NCI-H2107 treated with DMSO at 0.1 percent for 48 hours (cell line): ENCODE measurements at regions not wholly inside any gene's neighbourhood (a gene's known extent, or its start where the extent isn't known, plus 50 kb on each side); places are given as distances from the start of the nearest gene placed in this dataset.
"Not testable (repeated sequence)": the region's sequence is repeated elsewhere in the genome, so short reads cannot be mapped to it uniquely, and the experiment has no call there.

Experiments
- DNase-seq: peaks from one replicate; lab custom pipeline; 2025; ENCODE audit not compliant: unreplicated experiment; lab: John Stamatoyannopoulos, UW

- no peak for DNase-seq
Observed at GRCh38 chr13:59061621-59062020, 1102.1 kb downstream of the DIAPH3 start.

- DNase-seq: no peak
Observed at GRCh38 chr13:59064042-59064441, 1099.7 kb downstream of the DIAPH3 start.

GRCh38 chr13:59076386-59076785 lies 1087.3 kb downstream of the DIAPH3 start:
- DNase-seq: not testable (repeated sequence)

GRCh38 chr13:59086147-59086546 lies 1077.6 kb downstream of the DIAPH3 start:
- DNase-seq: no peak

GRCh38 chr13:59088716-59089115 lies 1075.0 kb downstream of the DIAPH3 start:
- no peak for DNase-seq

- DNase-seq: no peak
Observed at GRCh38 chr13:59094181-59094580, 1069.5 kb downstream of the DIAPH3 start.

- DNase-seq: no peak
Observed at GRCh38 chr13:59099182-59099974, 1064.3 kb downstream of the DIAPH3 start.

GRCh38 chr13:59103004-59103768 lies 1060.5 kb downstream of the DIAPH3 start:
- peak; percentile 64 for DNase-seq

GRCh38 chr13:59111751-59112171 lies 1052.0 kb downstream of the DIAPH3 start:
- DNase-seq: no peak

GRCh38 chr13:59112221-59112718 lies 1051.5 kb downstream of the DIAPH3 start:
- DNase-seq: peak; percentile 15

GRCh38 chr13:59119475-59119874 lies 1044.3 kb downstream of the DIAPH3 start:
- DNase-seq: no peak

- no peak for DNase-seq
Observed at GRCh38 chr13:59120297-59120843, 1043.4 kb downstream of the DIAPH3 start.

- no peak for DNase-seq
Observed at GRCh38 chr13:59121507-59121906, 1042.2 kb downstream of the DIAPH3 start.

GRCh38 chr13:59126474-59126873 lies 1037.3 kb downstream of the DIAPH3 start:
- no peak for DNase-seq

GRCh38 chr13:59133903-59134302 lies 1029.8 kb downstream of the DIAPH3 start:
- DNase-seq: no peak

GRCh38 chr13:59144700-59145099 lies 1019.0 kb downstream of the DIAPH3 start:
- no peak for DNase-seq

- DNase-seq: no peak
Observed at GRCh38 chr13:59145381-59145780, 1018.3 kb downstream of the DIAPH3 start.

GRCh38 chr13:59157181-59157580 lies 1006.5 kb downstream of the DIAPH3 start:
- DNase-seq: no peak

GRCh38 chr13:59166174-59166573 lies 997.6 kb downstream of the DIAPH3 start:
- DNase-seq: no peak

- DNase-seq: no peak
Observed at GRCh38 chr13:59172076-59172475, 991.7 kb downstream of the DIAPH3 start.

- DNase-seq: no peak
Observed at GRCh38 chr13:59176775-59177174, 987.0 kb downstream of the DIAPH3 start.

- no peak for DNase-seq
Observed at GRCh38 chr13:59178344-59178743, 985.4 kb downstream of the DIAPH3 start.
